K562 (cell line): ENCODE measurements at regions not wholly inside any gene's neighbourhood (a gene's known extent, or its start where the extent isn't known, plus 50 kb on each side); places are given as distances from the start of the nearest gene placed in this dataset.

Experiments used
- ASH1L ChIP-seq: fragments of 450-650 bp; IDR thresholded peaks from 2 replicates; pipeline ENCODE4 v1.6.1; 2018; ENCODE audit warnings: borderline replicate concordance, mild to moderate bottlenecking, low read depth; ENCODE audit not compliant: partially characterized antibody
- FOXK2 ChIP-seq, 2 experiments: fragments of 450-650 bp; IDR thresholded peaks in 1 of 2; conservative IDR thresholded peaks in 1 of 2; 2 replicates each; pipeline ENCODE4 v1.6.1; 2016; ENCODE audit warnings: low read depth in 2 of 2, mild to moderate bottlenecking in 1 of 2
- ZBTB8A ChIP-seq: fragments of 450-650 bp; IDR thresholded peaks from 2 replicates; pipeline ENCODE4 v1.6.1; 2018; ENCODE audit warnings: mild to moderate bottlenecking, moderate library complexity; ENCODE audit not compliant: partially characterized antibody
- TF ChIP-seq, protein P1 (sequence below): sonication (generic); formaldehyde crosslinking; IDR thresholded peaks from 2 replicates; pipeline ENCODE4 v1.9.0; 2022; ENCODE audit warnings: mild to moderate bottlenecking, missing genetic modification reagents
- TF ChIP-seq, protein P2 (sequence below): fragments of 450-650 bp; formaldehyde crosslinking; IDR thresholded peaks from 2 replicates; pipeline ENCODE4 v1.4.0; 2020; ENCODE audit warnings: mild to moderate bottlenecking, moderate library complexity
- TF ChIP-seq, protein P3 (sequence below), 3 experiments: IDR thresholded peaks in 2 of 3; conservative IDR thresholded peaks in 1 of 3; 2 replicates each; pipeline ENCODE4 v1.5.1; 2011 to 2012; ENCODE audit warnings: low read length in 3 of 3, mild to moderate bottlenecking in 3 of 3, control low read depth in 2 of 3, improper control_type of control experiment in 1 of 3, inconsistent platforms in 1 of 3, low read depth in 1 of 3, mixed read lengths in 1 of 3, moderate library complexity in 1 of 3; ENCODE audit not compliant: insufficient read depth in 2 of 3

GRCh38 chr2:33812707-33813106 is 213.6 kb upstream of the FAM98A start:
- TF ChIP-seq, protein P1, sequence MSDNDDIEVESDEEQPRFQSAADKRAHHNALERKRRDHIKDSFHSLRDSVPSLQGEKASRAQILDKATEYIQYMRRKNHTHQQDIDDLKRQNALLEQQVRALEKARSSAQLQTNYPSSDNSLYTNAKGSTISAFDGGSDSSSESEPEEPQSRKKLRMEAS = no peak
- TF ChIP-seq, protein P2, sequence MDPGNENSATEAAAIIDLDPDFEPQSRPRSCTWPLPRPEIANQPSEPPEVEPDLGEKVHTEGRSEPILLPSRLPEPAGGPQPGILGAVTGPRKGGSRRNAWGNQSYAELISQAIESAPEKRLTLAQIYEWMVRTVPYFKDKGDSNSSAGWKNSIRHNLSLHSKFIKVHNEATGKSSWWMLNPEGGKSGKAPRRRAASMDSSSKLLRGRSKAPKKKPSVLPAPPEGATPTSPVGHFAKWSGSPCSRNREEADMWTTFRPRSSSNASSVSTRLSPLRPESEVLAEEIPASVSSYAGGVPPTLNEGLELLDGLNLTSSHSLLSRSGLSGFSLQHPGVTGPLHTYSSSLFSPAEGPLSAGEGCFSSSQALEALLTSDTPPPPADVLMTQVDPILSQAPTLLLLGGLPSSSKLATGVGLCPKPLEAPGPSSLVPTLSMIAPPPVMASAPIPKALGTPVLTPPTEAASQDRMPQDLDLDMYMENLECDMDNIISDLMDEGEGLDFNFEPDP = no peak
- TF ChIP-seq, protein P3, sequence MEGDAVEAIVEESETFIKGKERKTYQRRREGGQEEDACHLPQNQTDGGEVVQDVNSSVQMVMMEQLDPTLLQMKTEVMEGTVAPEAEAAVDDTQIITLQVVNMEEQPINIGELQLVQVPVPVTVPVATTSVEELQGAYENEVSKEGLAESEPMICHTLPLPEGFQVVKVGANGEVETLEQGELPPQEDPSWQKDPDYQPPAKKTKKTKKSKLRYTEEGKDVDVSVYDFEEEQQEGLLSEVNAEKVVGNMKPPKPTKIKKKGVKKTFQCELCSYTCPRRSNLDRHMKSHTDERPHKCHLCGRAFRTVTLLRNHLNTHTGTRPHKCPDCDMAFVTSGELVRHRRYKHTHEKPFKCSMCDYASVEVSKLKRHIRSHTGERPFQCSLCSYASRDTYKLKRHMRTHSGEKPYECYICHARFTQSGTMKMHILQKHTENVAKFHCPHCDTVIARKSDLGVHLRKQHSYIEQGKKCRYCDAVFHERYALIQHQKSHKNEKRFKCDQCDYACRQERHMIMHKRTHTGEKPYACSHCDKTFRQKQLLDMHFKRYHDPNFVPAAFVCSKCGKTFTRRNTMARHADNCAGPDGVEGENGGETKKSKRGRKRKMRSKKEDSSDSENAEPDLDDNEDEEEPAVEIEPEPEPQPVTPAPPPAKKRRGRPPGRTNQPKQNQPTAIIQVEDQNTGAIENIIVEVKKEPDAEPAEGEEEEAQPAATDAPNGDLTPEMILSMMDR (IDR thresholded peaks at IDR 0.05 in 2 of 3, conservative IDR thresholded peaks at IDR 0.05 in 1 of 3; ENCODE audit: insufficient read depth in 2 of 3, low read depth in 1 of 3, low read length in 3 of 3) = no peak
- TF ChIP-seq FOXK2 (conservative IDR thresholded peaks at IDR 0.05 in 1 of 2, IDR thresholded peaks at IDR 0.05 in 1 of 2; ENCODE audit: low read depth in 2 of 2) = no peak
- TF ChIP-seq ZBTB8A = no peak
- TF ChIP-seq ASH1L = no peak
